ENCODE measurements at regions not wholly inside any gene's neighbourhood (a gene's known extent, or its start where the extent isn't known, plus 50 kb on each side); places are given as distances from the start of the nearest gene placed in this dataset.

DNA sequence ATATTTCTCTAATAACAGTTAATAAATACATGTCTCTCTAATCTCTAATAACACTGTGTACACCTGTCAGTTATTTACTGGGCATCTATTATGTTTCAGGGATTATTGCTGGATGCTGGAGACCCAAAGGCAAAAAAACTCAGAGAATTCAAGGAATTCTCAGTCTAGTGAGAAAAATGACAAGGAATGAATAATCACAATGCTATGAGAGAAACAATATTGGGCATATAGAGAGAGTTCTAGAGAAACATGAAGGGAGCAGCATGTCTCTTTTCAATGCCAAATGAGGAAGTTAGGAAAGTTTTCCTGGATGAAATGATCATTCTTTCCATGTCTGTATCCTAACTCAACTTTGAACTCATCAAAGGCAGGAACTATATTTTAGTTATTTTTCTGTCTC, 82.8 kb downstream of the TNFSF18 start:
- Histone ChIP-seq H3K9ac (ENCODE audit: low read length) (no peak overlapping the region), H4K20me1 (ENCODE audit: insufficient read depth, low read length) (no peaks in the 10 kb centered on the region), H3K9me3 (replicated peaks; ENCODE audit: insufficient read depth, low read length) (no peaks in the 10 kb centered on the region), H3K27ac (ENCODE audit: low read length) (no peak overlapping the region), H3K4me1 (ENCODE audit: low read length) (no peaks in the 10 kb centered on the region), H3K36me3 (replicated peaks; ENCODE audit: insufficient read depth, low read length) (no peaks in the 10 kb centered on the region), H3K27me3 (replicated peaks; ENCODE audit: insufficient read depth, low read length) (no peaks in the 10 kb centered on the region), H3K4me2 (ENCODE audit: low read depth, low read length) (no peak overlapping the region), H3K79me2 (ENCODE audit: low read length) (no peaks in the 10 kb centered on the region), H2AFZ (ENCODE audit: low read length) (no peak overlapping the region), H3K9me2 (replicated peaks; ENCODE audit: insufficient read depth, low read length) (no peaks in the 10 kb centered on the region), H3K4me3 (ENCODE audit: low read length) (no peak overlapping the region), H3F3A (ENCODE audit: insufficient read depth, low read length) (no peaks in the 10 kb centered on the region)
- TF ChIP-seq EZH2 (optimal IDR thresholded peaks at IDR 0.05; ENCODE audit: low read depth, low read length) (no peak), EZH2phosphoT487 (IDR thresholded peaks at IDR 0.05; ENCODE audit: low read length) (no peak)
- TF ChIP-seq, protein P1, sequence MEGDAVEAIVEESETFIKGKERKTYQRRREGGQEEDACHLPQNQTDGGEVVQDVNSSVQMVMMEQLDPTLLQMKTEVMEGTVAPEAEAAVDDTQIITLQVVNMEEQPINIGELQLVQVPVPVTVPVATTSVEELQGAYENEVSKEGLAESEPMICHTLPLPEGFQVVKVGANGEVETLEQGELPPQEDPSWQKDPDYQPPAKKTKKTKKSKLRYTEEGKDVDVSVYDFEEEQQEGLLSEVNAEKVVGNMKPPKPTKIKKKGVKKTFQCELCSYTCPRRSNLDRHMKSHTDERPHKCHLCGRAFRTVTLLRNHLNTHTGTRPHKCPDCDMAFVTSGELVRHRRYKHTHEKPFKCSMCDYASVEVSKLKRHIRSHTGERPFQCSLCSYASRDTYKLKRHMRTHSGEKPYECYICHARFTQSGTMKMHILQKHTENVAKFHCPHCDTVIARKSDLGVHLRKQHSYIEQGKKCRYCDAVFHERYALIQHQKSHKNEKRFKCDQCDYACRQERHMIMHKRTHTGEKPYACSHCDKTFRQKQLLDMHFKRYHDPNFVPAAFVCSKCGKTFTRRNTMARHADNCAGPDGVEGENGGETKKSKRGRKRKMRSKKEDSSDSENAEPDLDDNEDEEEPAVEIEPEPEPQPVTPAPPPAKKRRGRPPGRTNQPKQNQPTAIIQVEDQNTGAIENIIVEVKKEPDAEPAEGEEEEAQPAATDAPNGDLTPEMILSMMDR (IDR thresholded peaks at IDR 0.05; ENCODE audit: low read length) = no peak
- DNase-seq = no peak

DNA sequence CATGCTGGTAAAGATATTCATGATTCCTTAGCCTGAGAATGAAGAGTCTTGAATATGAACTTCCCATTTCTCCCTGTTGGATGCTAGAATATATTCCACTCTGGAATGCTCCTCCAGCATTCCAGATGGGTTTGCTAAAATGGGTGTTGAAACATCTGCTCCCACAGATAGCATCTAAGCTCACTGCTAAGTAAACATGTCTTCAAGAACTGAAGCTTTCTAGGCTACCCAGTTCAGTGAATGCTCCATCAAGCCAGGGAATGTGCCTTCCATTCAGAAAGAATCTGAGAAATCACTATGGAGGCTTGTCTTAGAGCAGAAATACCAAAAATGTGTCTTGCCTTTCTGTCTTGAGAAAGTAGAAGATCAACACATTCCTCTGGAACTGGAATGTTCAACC, 81.1 kb downstream of the TNFSF18 start:
- Histone ChIP-seq H3K27ac (ENCODE audit: low read length) (no peak overlapping the region), H3K9me3 (replicated peaks; ENCODE audit: insufficient read depth, low read length) (no peaks in the 10 kb centered on the region), H3K27me3 (replicated peaks; ENCODE audit: insufficient read depth, low read length) (no peaks in the 10 kb centered on the region), H3K79me2 (ENCODE audit: low read length) (no peaks in the 10 kb centered on the region), H4K20me1 (ENCODE audit: insufficient read depth, low read length) (no peaks in the 10 kb centered on the region), H3K4me3 (ENCODE audit: low read length) (no peak overlapping the region), H3K4me2 (ENCODE audit: low read depth, low read length) (no peak overlapping the region), H3K9ac (ENCODE audit: low read length) (no peak overlapping the region), H3K9me2 (replicated peaks; ENCODE audit: insufficient read depth, low read length) (no peaks in the 10 kb centered on the region), H2AFZ (ENCODE audit: low read length) (no peak overlapping the region), H3K36me3 (replicated peaks; ENCODE audit: insufficient read depth, low read length) (no peaks in the 10 kb centered on the region), H3F3A (ENCODE audit: insufficient read depth, low read length) (no peaks in the 10 kb centered on the region), H3K4me1 (ENCODE audit: low read length) (no peaks in the 10 kb centered on the region)
- no peak for DNase-seq
- TF ChIP-seq EZH2phosphoT487 (IDR thresholded peaks at IDR 0.05; ENCODE audit: low read length) = no peak
- TF ChIP-seq EZH2 (optimal IDR thresholded peaks at IDR 0.05; ENCODE audit: low read depth, low read length) = no peak
- TF ChIP-seq, protein P1 (IDR thresholded peaks at IDR 0.05; ENCODE audit: low read length) = no peak

DNA sequence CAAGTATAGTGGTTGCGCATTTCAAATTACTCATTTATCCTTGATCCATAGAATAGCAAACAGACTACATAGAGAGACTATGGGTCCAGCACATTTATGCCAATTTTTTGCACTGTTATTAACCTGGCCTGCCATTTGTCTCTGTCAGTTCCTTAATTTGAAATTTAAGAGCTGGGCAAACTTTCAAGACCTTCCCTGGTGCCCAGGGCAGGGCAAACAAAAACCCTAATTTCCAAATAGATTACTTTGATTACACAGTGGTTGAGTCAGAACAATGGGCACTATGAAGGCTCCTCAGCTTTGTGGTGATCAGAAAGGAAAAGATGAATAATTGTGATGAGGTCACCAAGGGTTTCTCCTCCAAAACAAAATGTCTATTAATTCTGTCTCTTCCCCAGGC, 80.6 kb downstream of the TNFSF18 start:
- Histone ChIP-seq H3K4me1 (ENCODE audit: low read length) (no peaks in the 10 kb centered on the region), H3K36me3 (replicated peaks; ENCODE audit: insufficient read depth, low read length) (no peaks in the 10 kb centered on the region), H2AFZ (ENCODE audit: low read length) (no peak overlapping the region), H3K27ac (ENCODE audit: low read length) (no peak overlapping the region), H3K27me3 (replicated peaks; ENCODE audit: insufficient read depth, low read length) (no peaks in the 10 kb centered on the region), H3K4me3 (ENCODE audit: low read length) (no peak overlapping the region), H3K79me2 (ENCODE audit: low read length) (no peaks in the 10 kb centered on the region), H3K9me2 (replicated peaks; ENCODE audit: insufficient read depth, low read length) (no peaks in the 10 kb centered on the region), H3F3A (ENCODE audit: insufficient read depth, low read length) (no peaks in the 10 kb centered on the region), H3K4me2 (ENCODE audit: low read depth, low read length) (no peak overlapping the region), H3K9ac (ENCODE audit: low read length) (no peak overlapping the region), H3K9me3 (replicated peaks; ENCODE audit: insufficient read depth, low read length) (no peaks in the 10 kb centered on the region), H4K20me1 (ENCODE audit: insufficient read depth, low read length) (no peaks in the 10 kb centered on the region)
- DNase-seq = no peak
- TF ChIP-seq EZH2 (optimal IDR thresholded peaks at IDR 0.05; ENCODE audit: low read depth, low read length) (no peak), EZH2phosphoT487 (IDR thresholded peaks at IDR 0.05; ENCODE audit: low read length) (no peak)
- TF ChIP-seq, protein P1 (IDR thresholded peaks at IDR 0.05; ENCODE audit: low read length) = no peak

Data from MM.1S (cell line).